ENCODE measurements at regions not wholly inside any gene's neighbourhood (a gene's known extent, or its start where the extent isn't known, plus 50 kb on each side); places are given as distances from the start of the nearest gene placed in this dataset.

DNA sequence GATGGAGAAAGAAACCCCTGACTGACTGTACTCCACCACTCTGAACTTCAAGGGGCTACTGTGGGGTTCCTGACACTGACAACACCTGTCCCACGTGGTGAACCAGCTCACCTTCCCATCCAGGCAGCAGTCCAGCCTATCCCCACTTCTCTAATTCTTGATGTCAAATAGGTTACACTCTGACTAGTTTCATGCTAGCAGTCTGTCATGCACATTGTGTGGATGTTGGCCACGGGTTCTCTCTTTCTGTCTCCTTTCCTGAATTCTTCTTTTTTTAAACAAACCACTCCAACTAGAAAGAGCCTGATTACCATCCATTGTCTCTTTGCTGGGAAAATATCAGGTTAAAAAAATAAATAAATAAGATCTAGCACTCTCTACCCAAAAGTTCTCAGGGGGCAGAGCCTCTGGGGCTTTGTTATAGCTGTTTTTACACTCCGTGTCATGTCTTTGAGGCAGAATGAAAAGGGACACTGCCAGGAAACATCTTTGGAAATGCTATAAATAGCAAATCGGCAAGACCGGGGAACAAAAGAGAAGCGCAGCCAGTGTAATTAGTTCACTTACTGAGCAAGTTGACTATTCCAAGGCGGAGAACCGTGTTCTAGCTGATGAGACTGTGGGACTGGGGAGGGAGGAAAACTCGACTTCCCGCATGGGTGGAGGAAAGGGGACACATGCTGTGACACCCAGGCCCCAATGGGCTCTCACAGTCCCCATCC, 356.1 kb downstream of the OMA1 start:
- TF ChIP-seq POLR2A (IDR thresholded peaks at IDR 0.05): no peak
- TF ChIP-seq CTCF (IDR thresholded peaks at IDR 0.05 in 4 of 5, conservative IDR thresholded peaks at IDR 0.05 in 1 of 5): no peak
